Suppressor macrophage treated with lipopolysaccharide for 1 hour (primary cell): ENCODE measurements at regions not wholly inside any gene's neighbourhood (a gene's known extent, or its start where the extent isn't known, plus 50 kb on each side); places are given as distances from the start of the nearest gene placed in this dataset.

Experiments
- DNase-seq, 3 donors: peaks; one replicate each; pipeline ENCODE4 v3.0.0-alpha.2; 2020 to 2022

- no peak for DNase-seq
Measured at GRCh38 chr6:91864911-91865310, 1278.0 kb upstream of the MAP3K7 start.

- DNase-seq = no peak
Measured at GRCh38 chr6:91860541-91861335, 1273.9 kb upstream of the MAP3K7 start.

DNA sequence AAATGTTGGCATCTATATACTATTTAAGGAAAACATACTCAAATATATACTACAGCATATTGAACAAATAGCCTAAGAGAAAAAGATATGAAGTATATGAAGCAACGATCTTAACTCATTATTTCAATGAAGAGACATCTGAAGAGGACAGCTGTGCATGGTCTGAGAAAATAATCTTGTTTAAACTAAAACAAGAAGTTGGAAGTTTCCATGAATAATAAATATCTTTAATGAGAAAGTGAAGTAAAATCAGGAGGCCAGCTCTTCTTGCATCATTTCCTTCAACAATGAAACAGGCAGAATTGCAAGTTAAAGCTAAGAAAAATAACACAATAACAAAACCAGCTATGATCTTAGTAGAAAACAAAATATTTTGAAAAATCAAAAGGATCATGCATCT, 1265.4 kb upstream of the MAP3K7 start:
- DNase-seq = peak in 2 of 3 donors; percentile 4 to 19

GRCh38 chr6:91834813-91835212, 1247.9 kb upstream of the MAP3K7 start:
- DNase-seq = no peak

DNA sequence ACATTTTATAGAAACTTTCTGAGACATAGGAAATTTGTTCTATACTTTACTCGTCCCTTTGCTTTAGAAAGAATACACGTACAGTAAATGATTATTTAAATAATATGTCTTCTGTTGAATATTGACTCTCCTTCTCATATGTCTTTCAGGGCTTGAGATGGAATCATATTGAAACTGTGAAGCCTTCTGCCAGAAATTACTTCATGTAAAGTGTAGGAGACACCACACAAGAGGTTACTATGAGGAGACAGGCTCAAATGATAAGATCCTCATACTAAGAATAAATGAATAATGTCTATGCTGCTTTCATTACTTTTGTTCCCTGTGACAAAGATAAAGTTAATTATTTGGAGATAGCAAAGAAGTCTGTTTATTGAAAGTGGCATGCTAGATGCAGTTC, 1240.3 kb upstream of the MAP3K7 start:
- no peak for DNase-seq

DNA sequence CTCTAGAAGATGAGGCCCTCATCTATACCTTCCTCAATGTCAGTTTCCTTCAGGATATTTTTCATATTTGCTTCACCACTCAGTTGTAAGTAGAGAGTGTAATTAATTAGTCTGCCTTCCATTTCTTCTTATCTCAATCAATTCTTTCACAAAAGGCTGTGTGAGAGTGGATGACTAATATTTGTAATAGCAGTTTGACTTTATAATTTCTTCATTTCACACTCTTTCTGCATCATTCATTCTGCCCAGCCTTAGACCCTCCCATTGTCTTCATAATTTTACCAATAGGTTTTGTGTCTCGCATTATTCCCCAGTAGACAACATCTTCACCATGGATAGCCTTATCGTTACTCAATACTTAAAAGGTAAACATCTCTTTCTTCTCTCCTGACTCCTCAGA, 1239.3 kb upstream of the MAP3K7 start:
- no peak for DNase-seq

DNA sequence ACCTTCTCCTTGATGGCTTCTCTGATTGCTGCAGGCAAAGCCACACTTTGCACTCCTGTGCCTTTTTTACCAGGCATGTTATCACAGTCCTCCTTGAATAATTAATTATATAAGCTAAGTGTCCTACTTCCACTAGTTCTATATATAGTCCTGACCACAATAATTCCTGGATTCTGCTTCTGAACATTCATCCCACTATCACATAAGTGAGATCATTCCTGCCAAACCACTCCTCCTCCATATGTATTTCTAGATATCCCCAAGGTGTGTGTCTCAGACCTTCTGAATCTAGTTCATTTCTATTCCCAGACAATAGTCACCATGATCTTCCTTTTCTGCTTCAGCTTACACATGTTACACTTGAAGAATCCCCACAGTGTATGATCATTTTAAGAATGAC, 1237.5 kb upstream of the MAP3K7 start:
- no peak for DNase-seq

- DNase-seq = no peak
Measured at GRCh38 chr6:91822581-91822980, 1235.7 kb upstream of the MAP3K7 start.

GRCh38 chr6:91816335-91816734, 1229.5 kb upstream of the MAP3K7 start:
- DNase-seq = no peak

DNA sequence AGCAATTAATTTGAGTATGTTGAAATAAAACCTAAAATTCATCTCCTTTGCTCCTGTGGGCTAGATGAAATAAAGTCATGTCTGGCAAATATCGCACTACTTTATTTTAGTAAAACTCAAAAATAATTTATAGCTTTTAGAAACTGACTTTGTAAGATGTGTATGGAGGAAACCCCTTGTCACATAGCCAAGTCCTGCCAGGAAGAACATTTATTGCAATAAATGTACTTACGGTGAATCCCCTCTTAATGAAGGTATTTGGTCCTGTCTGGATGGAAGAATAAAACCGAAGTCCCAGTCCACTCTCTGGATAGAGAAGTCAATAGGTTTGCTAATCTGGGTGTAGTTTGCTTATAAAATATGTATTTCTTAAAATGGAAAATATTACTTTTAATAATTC, 1226.8 kb upstream of the MAP3K7 start:
- DNase-seq = no peak

GRCh38 chr6:91812596-91813274, 1225.9 kb upstream of the MAP3K7 start:
- DNase-seq = no peak

DNA sequence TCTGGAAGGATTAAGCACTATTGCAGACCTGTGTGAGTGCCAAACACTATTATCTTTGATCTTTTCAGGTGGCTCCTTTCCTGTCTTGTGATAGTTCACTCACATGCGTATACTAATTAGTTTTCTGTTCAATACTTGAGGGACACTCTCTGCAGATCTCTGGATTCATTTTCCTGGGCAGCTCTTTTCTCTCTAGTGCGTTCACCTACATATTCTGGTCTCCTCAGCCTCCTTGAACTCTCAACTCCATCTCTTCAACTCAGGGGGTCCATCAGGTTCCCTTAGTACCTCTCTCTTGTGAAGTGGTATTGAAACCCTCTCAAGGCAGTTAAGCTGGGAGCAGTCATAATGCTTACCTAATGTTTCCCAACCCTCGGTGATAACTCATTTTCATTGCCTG, 1218.1 kb upstream of the MAP3K7 start:
- DNase-seq = no peak

DNA sequence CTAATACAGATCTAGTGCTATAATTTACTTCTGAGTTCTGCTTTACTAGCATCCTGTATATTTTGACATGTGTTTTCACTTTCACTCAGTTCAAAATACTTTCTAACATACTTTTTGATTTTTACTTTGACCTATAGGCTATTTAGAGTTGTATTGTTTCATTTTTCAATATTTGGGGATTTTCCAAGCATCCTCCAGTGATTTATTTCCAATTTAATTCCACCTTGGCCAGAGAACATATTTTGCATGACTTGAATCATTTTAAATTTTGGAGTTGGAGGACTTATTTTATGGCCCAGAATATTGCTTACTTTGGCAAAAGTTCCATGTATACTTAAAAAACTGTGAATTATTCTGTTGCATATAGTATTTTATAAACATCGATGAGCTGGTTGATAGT, 1215.6 kb upstream of the MAP3K7 start:
- no peak for DNase-seq

- no peak for DNase-seq
Measured at GRCh38 chr6:91796603-91797002, 1209.7 kb upstream of the MAP3K7 start.

- DNase-seq = no peak
Measured at GRCh38 chr6:91788501-91788900, 1201.6 kb upstream of the MAP3K7 start.

DNA sequence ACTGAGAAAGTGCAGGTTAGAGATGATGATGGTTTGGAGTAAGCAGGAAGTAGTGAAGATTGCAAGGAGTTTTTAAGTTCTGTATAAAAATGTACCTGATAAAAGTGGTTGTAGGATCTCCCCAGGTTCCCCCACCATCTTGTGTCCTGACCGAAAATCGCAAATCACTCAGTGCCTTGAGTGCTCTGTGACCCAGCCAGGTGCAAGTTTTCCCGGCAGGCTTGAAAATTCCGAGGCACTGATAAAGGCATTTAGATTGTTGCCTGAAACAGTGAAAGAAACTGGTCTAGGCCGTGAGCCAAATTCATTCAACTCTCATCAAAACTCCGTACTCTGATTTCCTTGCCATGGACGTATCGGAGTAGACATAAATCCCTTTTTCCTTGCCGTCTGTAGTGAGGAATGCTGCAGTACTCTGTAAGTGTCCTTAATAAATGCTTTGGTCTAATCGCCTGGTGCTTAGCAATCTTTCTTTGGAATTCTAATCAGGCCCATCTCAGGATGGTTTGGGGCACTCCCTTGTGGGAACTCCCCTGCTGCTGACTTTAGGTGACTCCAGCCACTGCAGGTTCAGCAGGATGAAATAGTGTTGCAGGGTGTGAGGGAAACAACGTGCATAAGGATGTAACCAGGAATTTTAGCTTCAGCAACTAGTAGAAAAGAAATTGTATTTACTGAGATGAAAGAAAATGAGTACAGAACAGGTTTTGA, 1199.8 kb upstream of the MAP3K7 start:
- DNase-seq = no peak

- no peak for DNase-seq
Measured at GRCh38 chr6:91782802-91783201, 1195.9 kb upstream of the MAP3K7 start.

- DNase-seq = no peak
Measured at GRCh38 chr6:91781946-91782345, 1195.1 kb upstream of the MAP3K7 start.

GRCh38 chr6:91780270-91780669, 1193.4 kb upstream of the MAP3K7 start:
- no peak for DNase-seq

DNA sequence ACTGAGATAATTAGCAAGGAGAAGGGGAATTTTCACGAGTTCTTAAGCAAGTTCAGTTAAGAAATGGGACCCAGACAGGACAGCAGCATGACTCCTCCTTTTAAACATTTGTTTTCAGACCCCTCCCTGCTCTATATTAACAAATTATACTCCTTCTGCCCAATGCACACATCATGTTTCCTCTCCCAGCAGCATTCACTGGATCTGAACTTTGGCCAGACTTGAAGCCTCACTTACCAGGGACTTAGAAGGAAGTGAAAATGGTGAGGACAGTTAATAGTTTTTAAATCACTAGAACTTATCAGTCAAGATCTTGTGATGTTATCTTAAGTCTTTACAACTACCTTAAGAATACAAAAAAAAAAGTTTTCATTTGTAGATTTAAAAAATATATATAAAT, 1174.7 kb upstream of the MAP3K7 start:
- no peak for DNase-seq

DNA sequence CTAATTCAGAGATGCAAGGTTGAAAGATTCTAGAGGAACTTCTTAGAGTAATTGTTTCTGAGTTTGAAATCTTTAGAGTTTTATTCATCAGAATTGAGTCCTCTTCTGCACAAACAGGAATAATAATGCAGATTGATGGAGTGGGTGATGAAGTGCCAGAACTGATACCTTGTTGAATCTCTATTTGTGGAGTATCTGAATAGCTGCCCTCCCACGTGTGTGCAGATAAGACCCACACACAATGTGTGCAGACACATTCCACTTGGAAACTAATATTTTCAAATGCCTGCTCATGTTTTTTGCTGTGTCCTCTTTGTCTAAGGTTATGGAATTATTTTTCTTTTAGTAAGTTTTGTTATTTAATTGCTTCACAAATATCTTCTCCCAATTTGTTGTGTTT, 1167.8 kb upstream of the MAP3K7 start:
- no peak for DNase-seq

DNA sequence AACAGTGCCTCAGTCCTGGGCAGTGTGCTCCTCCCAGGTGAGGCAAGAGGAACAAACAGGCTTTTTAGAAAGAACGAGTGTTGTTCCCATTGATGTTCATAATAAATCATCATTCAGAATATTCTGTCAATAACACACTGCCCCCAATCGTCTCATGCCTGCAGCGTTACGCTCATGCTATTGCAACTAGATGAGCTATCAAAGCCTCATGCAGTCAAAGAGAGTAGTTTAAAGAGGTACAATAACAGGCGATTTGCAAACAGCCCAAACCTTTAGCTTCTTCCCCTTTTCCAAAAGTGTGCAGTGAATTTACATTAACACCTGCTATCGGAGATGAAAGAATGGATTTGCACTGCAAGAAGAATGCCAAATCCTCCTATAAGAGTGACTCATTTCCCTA, 1164.7 kb upstream of the MAP3K7 start:
- DNase-seq = no peak

DNA sequence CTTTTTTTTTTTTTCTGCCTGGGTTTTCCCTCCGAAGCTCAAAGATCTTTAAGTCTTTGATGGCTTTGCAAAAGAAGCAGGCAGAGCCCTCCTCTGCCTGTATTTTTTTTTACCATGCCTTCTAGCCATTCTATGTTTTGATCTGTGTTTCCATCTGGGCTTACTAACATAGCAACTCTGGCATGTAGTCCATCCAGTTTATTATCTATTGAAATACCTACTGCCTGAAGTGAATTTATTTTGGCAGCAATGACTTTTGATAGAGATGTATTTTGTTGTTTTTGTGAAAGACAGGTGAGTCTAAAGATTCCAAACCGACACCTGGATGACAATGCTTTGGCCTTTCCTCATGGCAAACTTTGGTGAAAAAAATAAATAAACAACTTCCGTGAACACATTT, 1157.7 kb upstream of the MAP3K7 start:
- no peak for DNase-seq

DNA sequence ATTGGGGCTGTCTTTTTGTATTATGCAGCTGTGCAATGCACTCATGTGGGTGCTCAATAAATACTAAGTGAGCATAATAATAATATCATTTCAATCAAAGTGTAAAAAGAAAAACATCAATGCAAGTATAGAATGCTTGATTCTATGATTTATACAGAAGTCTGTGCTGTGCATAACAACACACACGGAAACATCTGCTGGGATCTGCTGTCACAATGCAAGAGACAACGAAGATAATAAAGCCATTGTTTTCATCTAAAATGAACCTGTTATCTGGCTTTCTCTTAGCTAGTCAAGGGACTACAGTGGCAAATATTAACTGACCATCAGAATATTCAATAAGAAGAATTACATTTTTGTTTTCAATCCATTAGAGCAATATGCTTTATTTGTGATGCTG, 1156.9 kb upstream of the MAP3K7 start:
- no peak for DNase-seq
